Urinary bladder (tissue), 3 donors: ENCODE measurements at regions not wholly inside any gene's neighbourhood (a gene's known extent, or its start where the extent isn't known, plus 50 kb on each side); places are given as distances from the start of the nearest gene placed in this dataset.
"Not testable (repeated sequence)": the region's sequence is repeated elsewhere in the genome, so short reads cannot be mapped to it uniquely, and the experiment has no call there.

ENCODE experiments used
- DNase-seq: peaks from one replicate; pipeline ENCODE4 v3.0.0-alpha.2; 2015; ENCODE audit errors: extremely low spot score
- H3K27ac ChIP-seq: one replicate; pipeline ENCODE4 v1.5.1; 2013; ENCODE audit warnings: low read depth, mild to moderate bottlenecking, moderate library complexity
- H3K36me3 ChIP-seq: one replicate; pipeline ENCODE4 v1.6.1; 2013; ENCODE audit warnings: mild to moderate bottlenecking, moderate library complexity; ENCODE audit not compliant: insufficient read depth
- H3K4me1 ChIP-seq: one replicate; pipeline ENCODE4 v1.6.1; 2013; ENCODE audit warnings: mild to moderate bottlenecking, moderate library complexity; ENCODE audit not compliant: insufficient read depth
- H3K4me3 ChIP-seq: one replicate; pipeline ENCODE4 v1.5.1; 2013; ENCODE audit warnings: low read depth, low read length
- WGBS: extraction: QIAGEN DNeasy Blood & Tissue Kit; methylation state at CpG from one replicate; pipeline ENCODE4 v1.1.7; 2013; 5-methylcytosine and 5-hydroxymethylcytosine counted together
- donor health status: healthy with polysubstance abuse.
- donor health status: healthy.

DNA sequence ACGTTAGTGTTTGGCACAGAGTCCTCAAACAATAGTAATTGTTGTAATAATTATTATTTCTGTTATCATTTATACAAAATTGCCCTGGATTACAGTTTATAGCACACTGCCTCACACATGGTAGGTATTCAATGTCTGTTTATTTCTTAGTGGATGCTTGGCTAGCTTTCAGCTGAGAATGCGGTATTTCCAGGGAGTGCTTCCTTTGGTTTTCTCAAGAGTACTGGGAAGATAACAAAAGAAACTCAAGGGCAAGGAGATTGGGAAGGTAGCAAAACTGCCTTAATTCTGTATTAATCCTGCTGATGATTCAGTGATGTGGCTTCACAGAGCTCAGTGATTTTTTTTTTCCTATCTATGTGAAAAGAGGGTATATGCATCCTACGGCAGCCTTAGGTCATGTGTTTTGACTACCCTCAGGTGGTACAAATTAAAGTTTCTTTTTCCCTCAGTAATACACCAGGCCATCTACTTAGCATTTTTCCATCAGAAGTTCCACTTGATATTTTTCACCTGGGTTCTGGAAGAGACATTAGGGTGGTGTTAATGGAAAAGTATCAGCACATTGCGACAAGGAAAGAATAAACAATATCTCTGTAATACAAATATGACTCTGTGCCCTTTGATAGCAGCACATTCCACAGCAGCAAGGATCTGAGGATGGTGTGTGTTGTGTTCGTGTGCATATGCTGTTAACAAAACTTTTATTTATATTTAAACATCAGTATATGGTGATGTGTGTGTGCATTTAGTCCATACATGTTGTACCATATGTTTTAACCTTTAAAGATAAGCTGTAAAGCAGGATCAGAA, 124.3 kb upstream of the RASGEF1B start:
- Histone ChIP-seq H3K4me3 (no peak overlapping the region), H3K27ac (no peak overlapping the region), H3K36me3 (no peaks in the 10 kb centered on the region), H3K4me1 (no peaks in the 10 kb centered on the region)
- 34% methylated on average over 5 of the region's 5 CpGs for WGBS
- DNase-seq: no peak

DNA sequence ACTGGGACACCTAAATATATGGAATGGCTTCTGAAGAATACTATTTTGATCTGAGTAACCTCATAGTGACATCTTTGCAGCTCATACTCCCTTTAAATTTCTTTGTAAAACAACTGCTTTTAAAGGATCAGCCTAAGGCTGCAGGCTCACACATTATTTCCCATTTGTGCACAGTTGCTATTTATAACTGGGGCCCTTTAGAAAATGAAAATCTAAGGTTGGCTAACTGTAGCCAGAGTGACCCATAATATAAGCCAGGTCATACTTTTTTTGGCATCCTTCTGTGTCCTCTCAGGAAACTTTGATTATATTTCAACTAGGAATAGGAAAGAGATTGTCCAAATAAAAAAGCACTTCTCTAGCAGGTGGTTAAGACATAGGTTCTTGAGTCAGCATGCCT, 123.6 kb upstream of the RASGEF1B start:
- no peak overlapping the region for H3K27ac ChIP-seq

GRCh38 chr4:81594490-81595159, 122.9 kb upstream of the RASGEF1B start:
- 91% methylated on average over 4 of the region's 4 CpGs for WGBS
- Histone ChIP-seq H3K36me3 (no peaks in the 10 kb centered on the region), H3K27ac (no peak overlapping the region), H3K4me3 (no peak overlapping the region), H3K4me1 (no peaks in the 10 kb centered on the region)
- no peak for DNase-seq

More for the DNA sequence above, 123.6 kb upstream of the RASGEF1B start:
- Histone ChIP-seq H3K4me3 (no peak overlapping the region), H3K4me1 (no peaks in the 10 kb centered on the region), H3K36me3 (no peaks in the 10 kb centered on the region)
- DNase-seq: no peak

GRCh38 chr4:81592701-81593100, 121.0 kb upstream of the RASGEF1B start:
- no peak overlapping the region for H3K4me3 ChIP-seq
- 96% methylated on average over 2 of the region's 2 CpGs for WGBS
- H3K27ac ChIP-seq: no peak overlapping the region

DNA sequence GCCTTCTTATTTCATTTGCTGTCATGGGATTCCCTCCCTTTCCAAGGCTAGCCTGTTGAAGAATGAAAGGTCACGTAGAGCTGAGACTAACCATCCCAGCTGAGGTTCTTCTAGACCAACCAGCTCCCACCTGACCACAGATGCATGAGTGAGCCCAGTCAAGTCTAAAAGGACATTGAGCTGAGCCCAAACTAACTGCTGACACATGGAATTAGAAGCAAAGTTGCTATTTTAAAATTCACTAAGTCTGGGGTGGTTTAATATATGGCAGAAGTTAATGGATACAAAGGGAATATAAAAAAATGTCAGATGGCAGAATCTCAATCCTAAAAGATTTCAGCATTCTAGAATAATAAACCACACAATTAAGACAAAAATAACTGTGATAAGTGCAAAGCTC, 118.9 kb upstream of the RASGEF1B start:
- DNase-seq: no peak
- H3K4me1 ChIP-seq: no peaks in the 10 kb centered on the region
- no peak overlapping the region for H3K27ac ChIP-seq
- H3K4me3 ChIP-seq: no peak overlapping the region
- 94% methylated on average over 1 of the region's 1 CpG for WGBS
- no peaks in the 10 kb centered on the region for H3K36me3 ChIP-seq

More at GRCh38 chr4:81592701-81593100, 121.0 kb upstream of the RASGEF1B start:
- no peak for DNase-seq
- Histone ChIP-seq H3K36me3 (no peaks in the 10 kb centered on the region), H3K4me1 (no peaks in the 10 kb centered on the region)

DNA sequence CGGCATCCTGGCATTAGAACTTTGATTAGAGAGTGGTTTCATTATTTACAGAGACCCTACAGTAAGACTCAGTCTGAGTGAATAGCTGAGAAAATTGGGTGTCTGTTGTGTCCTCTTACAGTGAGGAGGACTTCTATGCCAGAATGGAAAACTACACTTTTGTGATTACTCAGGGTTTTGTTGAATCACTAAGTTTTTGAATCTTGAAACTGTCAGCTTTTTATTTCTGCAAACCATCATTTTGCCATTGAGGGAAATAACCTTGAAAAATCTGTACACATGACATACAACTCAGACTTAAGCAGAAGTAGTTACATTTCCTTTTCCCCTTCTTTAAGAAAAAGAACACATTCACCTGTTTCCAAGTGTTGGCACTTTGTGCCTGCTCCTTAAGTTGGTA, 117.6 kb upstream of the RASGEF1B start:
- H3K4me1 ChIP-seq: no peaks in the 10 kb centered on the region
- DNase-seq: no peak
- H3K36me3 ChIP-seq: no peaks in the 10 kb centered on the region
- H3K4me3 ChIP-seq: no peak overlapping the region
- 90% methylated on average over 1 of the region's 1 CpG for WGBS
- H3K27ac ChIP-seq: no peak overlapping the region

DNA sequence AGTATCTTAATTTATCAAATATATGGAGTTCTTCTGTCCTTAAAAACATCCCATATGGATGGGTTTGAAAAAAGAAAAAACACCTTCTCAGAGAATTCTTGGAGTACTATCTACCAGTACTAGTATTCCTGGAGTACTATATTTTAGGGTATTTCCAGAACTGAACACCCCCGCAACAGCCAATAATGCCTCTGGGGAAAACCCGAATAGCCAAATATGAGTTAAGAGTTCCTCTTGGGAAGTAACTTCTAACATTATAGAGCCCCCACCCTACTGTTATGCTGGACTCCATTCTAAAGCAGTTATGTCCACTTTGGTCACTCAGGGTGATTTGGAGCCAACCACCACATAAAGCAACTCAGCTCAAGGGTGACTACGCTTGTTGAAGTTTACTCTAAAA, 115.0 kb upstream of the RASGEF1B start:
- Histone ChIP-seq H3K4me1 (no peaks in the 10 kb centered on the region), H3K36me3 (no peaks in the 10 kb centered on the region), H3K27ac (no peak overlapping the region), H3K4me3 (no peak overlapping the region)
- DNase-seq: no peak
- WGBS: 93% methylated on average over 3 of the region's 3 CpGs

GRCh38 chr4:81580994-81581374, 109.3 kb upstream of the RASGEF1B start:
- not testable (repeated sequence) for H3K36me3 ChIP-seq, H3K4me1 ChIP-seq, DNase-seq, H3K4me3 ChIP-seq, H3K27ac ChIP-seq
- 95% methylated on average over 3 of the region's 3 CpGs for WGBS

GRCh38 chr4:81580346-81580993, 108.8 kb upstream of the RASGEF1B start:
- 94% methylated on average over 26 of the region's 26 CpGs for WGBS
- H3K4me3 ChIP-seq: no peak overlapping the region
- no peaks in the 10 kb centered on the region for H3K4me1 ChIP-seq
- H3K36me3 ChIP-seq: no peaks in the 10 kb centered on the region
- DNase-seq: no peak
- no peak overlapping the region for H3K27ac ChIP-seq

- no peak for DNase-seq
- Histone ChIP-seq H3K27ac (no peak overlapping the region), H3K4me3 (no peak overlapping the region), H3K36me3 (no peaks in the 10 kb centered on the region), H3K4me1 (no peaks in the 10 kb centered on the region)
- 32% methylated on average over 1 of the region's 1 CpG for WGBS
Measured at GRCh38 chr4:81577392-81577791, 105.7 kb upstream of the RASGEF1B start.

GRCh38 chr4:81574991-81575390, 103.3 kb upstream of the RASGEF1B start:
- Histone ChIP-seq H3K4me1 (no peaks in the 10 kb centered on the region), H3K27ac (no peak overlapping the region), H3K36me3 (no peaks in the 10 kb centered on the region), H3K4me3 (no peak overlapping the region)
- 53% methylated on average over 3 of the region's 3 CpGs for WGBS
- no peak for DNase-seq

DNA sequence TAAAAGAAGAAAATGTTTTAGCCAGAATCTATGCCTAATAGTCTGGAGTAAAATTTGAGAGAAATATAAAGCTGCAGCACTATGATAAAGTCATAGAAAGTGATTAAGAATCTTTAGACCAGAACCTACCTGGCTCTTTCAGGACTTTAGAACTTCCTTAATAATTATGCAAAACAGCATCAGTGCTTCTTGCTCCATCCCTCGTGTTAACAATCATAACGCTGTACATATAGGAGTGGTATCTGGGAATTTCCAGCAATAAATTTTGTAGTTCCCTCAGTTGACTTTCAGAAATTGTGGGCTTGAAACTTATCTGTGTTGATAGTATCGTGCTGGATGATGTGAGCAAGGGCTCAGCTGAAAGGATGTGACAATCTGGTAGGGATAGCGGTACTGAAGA, 102.1 kb upstream of the RASGEF1B start:
- WGBS: 42% methylated on average over 4 of the region's 4 CpGs
- DNase-seq: no peak
- Histone ChIP-seq H3K27ac (no peak overlapping the region), H3K36me3 (no peaks in the 10 kb centered on the region), H3K4me1 (no peaks in the 10 kb centered on the region), H3K4me3 (no peak overlapping the region)

- no peak overlapping the region for H3K4me3 ChIP-seq
- DNase-seq: no peak
- H3K36me3 ChIP-seq: no peaks in the 10 kb centered on the region
- H3K27ac ChIP-seq: no peak overlapping the region
- no peaks in the 10 kb centered on the region for H3K4me1 ChIP-seq
Measured at GRCh38 chr4:81572402-81572801, 100.7 kb upstream of the RASGEF1B start.

DNA sequence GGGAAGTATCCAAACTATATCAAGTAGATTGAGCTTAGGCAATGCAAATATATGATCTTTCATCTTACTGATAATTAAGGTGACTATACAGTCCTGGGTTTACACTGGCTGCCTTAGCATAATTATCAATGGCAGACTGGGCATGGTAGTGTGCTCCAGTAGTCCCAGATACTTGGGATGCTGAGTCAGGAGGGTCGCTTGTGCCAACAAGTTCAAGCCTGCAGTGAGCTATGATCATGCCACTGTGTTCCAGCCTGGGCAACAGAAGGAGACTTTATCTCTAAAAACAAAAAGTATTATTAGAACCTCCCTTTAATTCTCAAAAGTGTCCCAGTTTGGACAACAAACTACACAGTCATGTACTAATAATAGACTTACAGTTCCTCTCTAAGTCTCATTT, 99.4 kb upstream of the RASGEF1B start:
- 82% methylated on average over 1 of the region's 1 CpG for WGBS
- H3K4me3 ChIP-seq: no peak overlapping the region
- DNase-seq: no peak
- H3K4me1 ChIP-seq: no peaks in the 10 kb centered on the region
- H3K27ac ChIP-seq: no peak overlapping the region
- no peaks in the 10 kb centered on the region for H3K36me3 ChIP-seq
